ENCODE measurements at regions not wholly inside any gene's neighbourhood (a gene's known extent, or its start where the extent isn't known, plus 50 kb on each side); places are given as distances from the start of the nearest gene placed in this dataset.

GRCh38 chr12:124229520-124229919 lies 65.4 kb upstream of the RFLNA start:
- DNase-seq (ENCODE audit: low spot score in 2 of 2) (no peak), ATAC-seq (ENCODE audit: low read depth) (no peak)
- Mint-ChIP-seq H3K36me3 (peaks cover 2% of the 10 kb centered on the region), H3K9me3 (peaks cover 7% of the 10 kb centered on the region), H3K27me3 (peaks cover 6% of the 10 kb centered on the region), H3K27ac (no peak overlapping the region), H3K4me1 (peaks cover 2% of the 10 kb centered on the region), H3K4me3 (no peak overlapping the region)

GRCh38 chr12:124230117-124230757 lies 64.7 kb upstream of the RFLNA start:
- no peak overlapping the region for H3K4me3 Mint-ChIP-seq
- peaks cover 10% of the 10 kb centered on the region for H3K27me3 Mint-ChIP-seq
- peaks cover 5% of the 10 kb centered on the region for H3K4me1 Mint-ChIP-seq
- peaks cover 6% of the 10 kb centered on the region for H3K36me3 Mint-ChIP-seq
- no peak overlapping the region for H3K27ac Mint-ChIP-seq
- no peak for DNase-seq (ENCODE audit: low spot score in 2 of 2)
- peaks cover 12% of the 10 kb centered on the region for H3K9me3 Mint-ChIP-seq
- no peak for ATAC-seq (ENCODE audit: low read depth)

GRCh38 chr12:124230789-124231188 lies 64.1 kb upstream of the RFLNA start:
- ATAC-seq (ENCODE audit: low read depth), result no peak

GRCh38 chr12:124231980-124232653 lies 62.8 kb upstream of the RFLNA start:
- no peak overlapping the region for H3K4me3 Mint-ChIP-seq
- peaks cover 6% of the 10 kb centered on the region for H3K36me3 Mint-ChIP-seq
- ATAC-seq (ENCODE audit: low read depth), result no peak
- H3K27ac Mint-ChIP-seq, result no peak overlapping the region
- H3K9me3 Mint-ChIP-seq, result peaks cover 12% of the 10 kb centered on the region
- H3K4me1 Mint-ChIP-seq, result peaks cover 5% of the 10 kb centered on the region
- H3K27me3 Mint-ChIP-seq, result peaks cover 10% of the 10 kb centered on the region
- no peak for DNase-seq (ENCODE audit: low spot score in 2 of 2)

More at GRCh38 chr12:124230789-124231188, 64.1 kb upstream of the RFLNA start:
- Mint-ChIP-seq H3K4me1 (peaks cover 5% of the 10 kb centered on the region), H3K27ac (no peak overlapping the region), H3K36me3 (peaks cover 6% of the 10 kb centered on the region), H3K4me3 (no peak overlapping the region), H3K27me3 (peaks cover 10% of the 10 kb centered on the region), H3K9me3 (peaks cover 12% of the 10 kb centered on the region)
- no peak for DNase-seq (ENCODE audit: low spot score in 2 of 2)

- Mint-ChIP-seq H3K36me3 (peaks cover 6% of the 10 kb centered on the region), H3K27ac (no peak overlapping the region), H3K27me3 (peaks cover 10% of the 10 kb centered on the region), H3K9me3 (peaks cover 12% of the 10 kb centered on the region), H3K4me3 (no peak overlapping the region), H3K4me1 (peaks cover 5% of the 10 kb centered on the region)
- DNase-seq (ENCODE audit: low spot score in 2 of 2), result no peak
- ATAC-seq (ENCODE audit: low read depth), result no peak
Observed at GRCh38 chr12:124232654-124232987, 62.3 kb upstream of the RFLNA start.

GRCh38 chr12:124233041-124233796 lies 61.7 kb upstream of the RFLNA start:
- no peak for DNase-seq (ENCODE audit: low spot score in 2 of 2)
- Mint-ChIP-seq H3K9me3 (peaks cover 12% of the 10 kb centered on the region), H3K4me3 (no peak overlapping the region), H3K27ac (no peak overlapping the region), H3K4me1 (peaks cover 5% of the 10 kb centered on the region), H3K36me3 (peaks cover 6% of the 10 kb centered on the region), H3K27me3 (peaks cover 11% of the 10 kb centered on the region)
- ATAC-seq (ENCODE audit: low read depth), result no peak

- Mint-ChIP-seq H3K27ac (no peak overlapping the region), H3K4me3 (no peak overlapping the region), H3K4me1 (peaks cover 5% of the 10 kb centered on the region), H3K9me3 (peaks cover 12% of the 10 kb centered on the region), H3K27me3 (peaks cover 14% of the 10 kb centered on the region), H3K36me3 (peaks cover 6% of the 10 kb centered on the region)
- DNase-seq (ENCODE audit: low spot score in 2 of 2) (no peak), ATAC-seq (ENCODE audit: low read depth) (no peak)
Observed at GRCh38 chr12:124233846-124234640, 60.9 kb upstream of the RFLNA start.

GRCh38 chr12:124236625-124237031 lies 58.3 kb upstream of the RFLNA start:
- H3K27ac Mint-ChIP-seq, result no peak overlapping the region
- ATAC-seq (ENCODE audit: low read depth) (no peak), DNase-seq (ENCODE audit: low spot score in 2 of 2) (no peak)
- H3K4me1 Mint-ChIP-seq, result peaks cover 3% of the 10 kb centered on the region
- H3K27me3 Mint-ChIP-seq, result peaks cover 17% of the 10 kb centered on the region
- H3K9me3 Mint-ChIP-seq, result peaks cover 4% of the 10 kb centered on the region
- no peak overlapping the region for H3K4me3 Mint-ChIP-seq
- peaks cover 5% of the 10 kb centered on the region for H3K36me3 Mint-ChIP-seq

- no peak for ATAC-seq (ENCODE audit: low read depth)
- peaks cover 5% of the 10 kb centered on the region for H3K36me3 Mint-ChIP-seq
Observed at GRCh38 chr12:124238886-124239285, 56.0 kb upstream of the RFLNA start.

GRCh38 chr12:124240493-124240892 lies 54.4 kb upstream of the RFLNA start:
- no peak overlapping the region for H3K4me3 Mint-ChIP-seq
- DNase-seq (ENCODE audit: low spot score in 2 of 2), result no peak

More at GRCh38 chr12:124238886-124239285, 56.0 kb upstream of the RFLNA start:
- DNase-seq (ENCODE audit: low spot score in 2 of 2), result no peak
- no peak overlapping the region for H3K4me3 Mint-ChIP-seq
- H3K4me1 Mint-ChIP-seq, result peaks cover 3% of the 10 kb centered on the region
- peaks cover 4% of the 10 kb centered on the region for H3K9me3 Mint-ChIP-seq
- no peak overlapping the region for H3K27ac Mint-ChIP-seq
- peaks cover 15% of the 10 kb centered on the region for H3K27me3 Mint-ChIP-seq

GRCh38 chr12:124241776-124242528 lies 52.9 kb upstream of the RFLNA start:
- no peak for DNase-seq (ENCODE audit: low spot score in 2 of 2)
- H3K4me1 Mint-ChIP-seq, result no peaks in the 10 kb centered on the region
- no peak overlapping the region for H3K4me3 Mint-ChIP-seq
- peaks cover 2% of the 10 kb centered on the region for H3K9me3 Mint-ChIP-seq
- H3K27me3 Mint-ChIP-seq, result peaks cover 15% of the 10 kb centered on the region
- H3K36me3 Mint-ChIP-seq, result peaks cover 1% of the 10 kb centered on the region
- H3K27ac Mint-ChIP-seq, result no peak overlapping the region
- no peak for ATAC-seq (ENCODE audit: low read depth)

More at GRCh38 chr12:124240493-124240892, 54.4 kb upstream of the RFLNA start:
- no peak overlapping the region for H3K27ac Mint-ChIP-seq
- H3K4me1 Mint-ChIP-seq, result no peaks in the 10 kb centered on the region
- peaks cover 1% of the 10 kb centered on the region for H3K36me3 Mint-ChIP-seq
- ATAC-seq (ENCODE audit: low read depth), result no peak
- no peaks in the 10 kb centered on the region for H3K9me3 Mint-ChIP-seq
- peaks cover 12% of the 10 kb centered on the region for H3K27me3 Mint-ChIP-seq

GRCh38 chr12:124242529-124243065 lies 52.3 kb upstream of the RFLNA start:
- no peak overlapping the region for H3K4me3 Mint-ChIP-seq
- H3K27ac Mint-ChIP-seq, result no peak overlapping the region
- H3K36me3 Mint-ChIP-seq, result peaks cover 1% of the 10 kb centered on the region
- H3K4me1 Mint-ChIP-seq, result no peaks in the 10 kb centered on the region
- peaks cover 15% of the 10 kb centered on the region for H3K27me3 Mint-ChIP-seq
- ATAC-seq (ENCODE audit: low read depth) (no peak), DNase-seq (ENCODE audit: low spot score in 2 of 2) (no peak)
- peaks cover 4% of the 10 kb centered on the region for H3K9me3 Mint-ChIP-seq

GRCh38 chr12:124243936-124244335 lies 51.0 kb upstream of the RFLNA start:
- Mint-ChIP-seq H3K27ac (no peak overlapping the region), H3K27me3 (peaks cover 11% of the 10 kb centered on the region), H3K4me3 (no peak overlapping the region), H3K9me3 (peaks cover 4% of the 10 kb centered on the region), H3K36me3 (peaks cover 1% of the 10 kb centered on the region), H3K4me1 (no peaks in the 10 kb centered on the region)
- ATAC-seq (ENCODE audit: low read depth) (no peak), DNase-seq (ENCODE audit: low spot score in 2 of 2) (no peak)

All from memory B cell (primary cell).